ENCODE measurements at regions not wholly inside any gene's neighbourhood (a gene's known extent, or its start where the extent isn't known, plus 50 kb on each side); places are given as distances from the start of the nearest gene placed in this dataset.

DNA sequence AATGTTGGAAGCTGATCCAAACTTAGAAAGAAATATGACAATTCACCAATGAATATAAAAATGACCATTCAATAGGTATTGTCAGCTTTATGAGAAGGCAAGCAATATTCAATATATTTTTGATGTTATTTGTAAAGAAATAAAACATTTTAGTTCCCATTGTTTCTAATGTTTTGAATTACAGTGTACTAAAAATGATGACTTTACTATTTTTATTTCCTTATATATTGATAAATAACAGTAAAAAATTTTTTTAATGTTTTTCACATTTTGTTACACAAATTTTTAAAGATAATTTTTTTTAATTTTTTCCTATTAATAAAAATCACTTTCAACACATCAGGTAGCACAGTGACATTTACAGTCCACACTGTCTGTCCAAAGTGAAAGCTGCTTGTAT, 565.5 kb upstream of the FAM241A start:
- no peak for DNase-seq (ENCODE audit: low spot score)

DNA sequence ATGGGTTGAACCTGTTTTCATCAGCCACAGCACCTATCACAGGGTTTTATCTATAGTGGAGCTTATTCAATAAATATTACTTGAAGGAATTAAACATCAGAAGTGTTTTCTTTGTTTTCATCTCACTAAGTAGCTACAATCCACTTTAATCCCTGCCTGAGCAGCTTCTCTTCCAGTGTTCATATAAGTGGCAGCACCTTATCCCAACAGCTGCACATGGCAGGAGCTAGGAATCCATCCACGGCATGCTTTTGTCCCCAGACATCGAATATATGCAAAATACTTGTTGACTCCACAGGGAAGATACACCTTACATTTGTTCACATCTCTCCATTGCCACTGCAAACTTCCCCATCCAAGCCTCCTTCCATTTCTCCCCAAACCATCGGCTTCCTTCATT, 549.8 kb upstream of the FAM241A start:
- no peak for DNase-seq (ENCODE audit: low spot score)

DNA sequence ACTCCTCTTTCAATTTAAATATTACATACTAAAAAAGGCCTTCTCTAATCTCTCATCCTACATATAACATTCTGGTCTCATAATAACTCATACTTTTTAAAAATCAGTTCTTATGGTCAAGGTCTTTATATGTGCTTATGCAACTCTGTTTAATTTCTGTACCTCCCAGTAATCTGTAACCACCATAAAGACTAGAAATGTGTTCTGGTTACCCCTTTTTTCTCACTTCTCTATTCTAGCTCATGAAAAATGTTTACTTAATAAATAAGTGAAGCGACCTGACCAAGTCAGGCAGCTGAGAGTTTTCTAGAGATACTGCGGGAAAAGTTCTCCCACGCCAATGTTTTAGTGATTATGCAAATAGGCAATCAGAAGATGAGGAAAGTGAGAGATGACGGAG, 548.8 kb upstream of the FAM241A start:
- DNase-seq (ENCODE audit: low spot score) = no peak

DNA sequence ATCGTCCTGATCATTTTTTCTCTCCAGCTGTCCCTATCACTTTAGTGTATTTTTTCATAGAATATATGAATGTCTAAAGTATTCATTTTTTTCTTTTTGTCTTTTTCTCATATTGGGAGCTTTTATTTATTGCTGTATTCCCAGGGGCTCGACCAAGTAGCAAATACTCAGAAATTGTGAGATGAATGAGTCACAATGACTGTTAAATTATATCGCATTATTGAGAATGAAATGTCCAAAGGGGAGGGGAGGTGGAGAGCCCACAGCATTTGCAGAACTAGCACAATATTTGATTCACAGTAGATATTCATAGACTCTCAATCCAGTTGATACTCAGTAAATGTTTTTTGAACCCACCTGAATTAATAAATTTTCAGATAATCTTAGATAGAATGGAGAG, 543.6 kb upstream of the FAM241A start:
- no peak for DNase-seq (ENCODE audit: low spot score)

DNA sequence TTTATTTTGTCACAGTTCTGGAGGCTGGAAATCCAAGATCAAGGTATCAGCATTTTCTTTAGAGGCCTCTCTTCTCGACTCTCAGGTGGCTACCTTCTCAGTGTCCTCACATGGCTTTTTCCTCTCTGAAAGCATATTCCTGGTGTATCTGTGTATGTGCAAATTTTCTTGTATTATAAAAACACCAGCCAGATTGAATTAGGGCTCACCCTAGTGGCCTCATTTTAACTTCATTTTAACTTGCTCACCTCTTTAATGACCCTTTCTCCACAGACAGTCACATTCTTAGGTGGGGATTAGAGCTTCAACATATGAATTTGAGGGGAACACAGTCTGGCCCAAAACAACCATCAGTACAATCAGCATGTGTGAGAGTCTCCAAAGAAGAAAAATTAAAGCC, 542.4 kb upstream of the FAM241A start:
- peak; percentile 2 for DNase-seq (ENCODE audit: low spot score)

DNA sequence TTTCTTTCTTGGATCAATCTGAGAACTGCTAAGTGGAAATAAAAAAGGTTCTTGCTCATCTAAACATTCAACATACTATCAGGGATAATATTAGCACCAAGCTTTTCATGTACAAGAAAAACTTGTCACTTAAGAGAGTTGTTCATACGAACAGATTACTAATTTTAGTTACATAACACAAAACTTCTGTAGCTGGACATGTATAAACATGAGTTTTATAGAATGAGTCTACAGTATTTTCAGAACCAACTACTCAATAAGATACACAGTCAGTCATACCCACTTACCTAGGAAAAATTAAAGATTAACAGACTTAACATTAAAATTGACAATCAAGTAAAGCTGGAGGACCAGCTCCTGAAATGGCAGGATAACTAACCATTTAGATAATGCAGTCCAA, 540.1 kb upstream of the FAM241A start:
- no peak for DNase-seq (ENCODE audit: low spot score)

DNA sequence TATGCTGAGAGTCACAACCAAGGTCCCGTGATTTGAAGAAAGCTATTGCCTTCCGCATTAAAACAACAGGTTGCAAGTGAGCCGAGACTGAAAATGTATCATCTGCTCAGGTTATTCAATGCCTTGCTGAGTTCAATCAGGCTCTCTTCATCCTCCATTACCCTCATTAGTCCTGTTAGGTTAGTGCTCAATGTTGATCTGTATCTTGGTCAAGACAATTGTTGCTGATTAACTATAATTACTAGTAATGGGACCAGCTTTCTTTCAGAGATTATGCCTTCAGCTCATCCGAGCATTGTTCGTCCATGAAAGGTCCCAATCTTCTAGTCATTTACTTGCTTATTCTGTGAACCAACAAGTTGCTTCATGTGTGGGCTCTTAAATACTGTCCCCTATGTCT, 534.6 kb upstream of the FAM241A start:
- no peak for DNase-seq (ENCODE audit: low spot score)

DNA sequence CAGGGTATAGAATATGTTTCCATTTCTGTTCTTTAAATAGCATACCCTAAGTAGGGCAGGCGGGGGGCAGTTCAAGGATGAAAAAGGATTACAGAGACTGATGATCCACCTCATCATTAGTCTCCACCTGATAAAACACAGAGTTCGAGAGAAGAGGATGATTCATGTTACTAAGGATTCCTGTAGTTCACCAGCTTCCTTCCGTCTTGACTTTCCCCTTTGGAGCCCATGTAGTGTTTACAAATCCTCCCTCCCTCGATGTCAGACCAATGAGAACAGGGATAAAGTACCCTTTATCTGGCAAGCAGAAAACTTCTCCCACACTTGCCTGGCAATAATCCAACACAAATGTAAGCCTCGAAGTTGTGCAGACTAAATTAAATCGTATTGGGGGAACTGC, 526.3 kb upstream of the FAM241A start:
- no peak for DNase-seq (ENCODE audit: low spot score)

DNA sequence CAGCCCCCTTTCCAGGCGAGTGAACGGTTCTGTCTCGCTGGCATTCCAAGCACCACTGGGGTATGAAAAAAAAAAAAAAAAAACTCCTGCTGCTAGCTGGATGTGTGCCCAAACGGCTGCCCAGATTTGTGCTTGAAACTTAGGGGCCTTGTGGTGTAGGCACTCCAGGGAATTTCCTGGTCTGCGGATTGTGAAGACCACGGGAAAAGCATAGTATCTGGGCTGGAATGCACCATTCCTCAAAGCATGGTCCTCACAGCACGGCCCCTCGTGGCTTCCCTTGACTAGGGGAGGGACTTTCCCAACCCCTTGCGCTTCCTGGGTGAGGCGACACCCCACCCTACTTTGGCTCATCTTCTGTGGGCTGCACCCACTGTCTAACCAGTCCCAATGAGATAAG, 516.8 kb upstream of the FAM241A start:
- DNase-seq (ENCODE audit: low spot score) = no peak

DNA sequence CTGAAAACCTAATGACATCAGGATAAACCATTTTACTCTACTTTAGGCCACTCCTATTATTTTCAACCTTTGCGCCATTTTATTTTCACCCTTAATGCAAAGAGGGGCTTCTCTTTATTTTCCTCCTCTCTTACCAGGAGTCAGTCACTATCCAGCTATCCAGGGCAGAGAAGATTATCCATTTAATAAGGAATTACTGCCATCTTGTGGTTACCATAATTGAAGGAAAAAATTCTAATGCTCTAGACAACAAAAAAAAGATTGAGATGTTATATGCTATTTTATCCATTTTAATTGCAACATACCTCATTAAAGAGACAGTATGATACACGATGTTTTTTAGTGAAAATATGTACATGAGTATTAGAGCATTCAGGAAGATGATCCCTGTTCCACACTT, 514.5 kb upstream of the FAM241A start:
- peak; percentile 12 for DNase-seq (ENCODE audit: low spot score)

DNA sequence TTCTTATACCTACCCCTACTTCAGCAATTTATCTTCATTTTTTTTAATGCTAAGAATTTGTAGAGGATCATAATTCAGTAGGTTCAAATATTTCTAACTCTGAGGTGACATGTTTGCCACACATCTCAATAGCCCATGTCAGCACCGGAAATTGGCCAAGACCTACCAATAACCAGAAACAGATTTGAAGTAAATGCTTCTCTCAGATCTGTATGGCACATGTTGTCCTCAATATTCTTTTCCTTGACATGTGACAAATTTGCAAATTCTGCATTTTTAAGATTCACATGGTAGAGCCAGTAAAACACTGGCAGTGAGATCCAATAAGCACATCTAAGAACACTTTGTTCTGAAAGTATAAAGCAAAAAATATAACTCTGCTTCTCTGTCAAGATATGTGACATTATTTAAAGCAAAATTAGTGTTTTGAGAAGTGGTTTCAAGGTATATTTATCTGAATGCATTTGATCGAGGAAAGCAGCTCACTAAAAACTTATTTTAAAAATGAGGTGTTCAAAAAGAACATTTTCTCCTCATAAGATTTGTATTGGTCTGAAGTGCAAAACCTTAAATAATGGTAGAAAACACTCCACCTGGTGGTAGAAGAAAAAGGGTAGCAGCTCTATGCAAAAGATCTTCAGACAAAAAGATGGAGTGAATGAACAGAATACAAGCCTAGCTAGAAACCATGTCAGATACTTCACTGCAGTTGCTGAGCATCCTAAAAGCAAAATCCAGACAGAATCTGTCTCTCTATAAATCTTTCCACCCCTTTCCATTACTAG, 513.8 kb upstream of the FAM241A start:
- DNase-seq (ENCODE audit: low spot score) = no peak

DNA sequence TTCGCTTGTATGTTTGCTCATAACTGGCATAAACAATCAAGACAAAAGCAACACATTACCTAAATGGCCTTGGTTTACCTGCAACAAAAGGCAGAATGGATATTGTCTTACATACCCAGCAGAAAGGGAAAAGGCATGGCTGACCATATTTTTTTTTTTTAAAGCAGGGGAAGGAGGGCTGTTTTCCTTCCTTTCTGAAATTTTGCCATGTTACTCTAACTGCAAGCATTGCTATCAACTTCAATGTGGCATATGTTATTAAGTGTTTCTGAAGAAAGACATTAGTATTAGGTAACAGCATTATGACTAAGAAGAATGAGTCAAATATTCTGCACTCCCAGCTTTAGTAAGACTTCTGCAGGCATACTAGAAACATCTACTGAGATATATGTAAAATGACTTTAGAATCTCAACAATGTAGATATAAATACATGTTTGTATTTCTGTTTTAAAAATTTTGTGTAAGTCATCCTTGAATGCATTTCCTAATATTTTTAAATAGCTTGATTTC, 512.6 kb upstream of the FAM241A start:
- no peak for DNase-seq (ENCODE audit: low spot score)

DNA sequence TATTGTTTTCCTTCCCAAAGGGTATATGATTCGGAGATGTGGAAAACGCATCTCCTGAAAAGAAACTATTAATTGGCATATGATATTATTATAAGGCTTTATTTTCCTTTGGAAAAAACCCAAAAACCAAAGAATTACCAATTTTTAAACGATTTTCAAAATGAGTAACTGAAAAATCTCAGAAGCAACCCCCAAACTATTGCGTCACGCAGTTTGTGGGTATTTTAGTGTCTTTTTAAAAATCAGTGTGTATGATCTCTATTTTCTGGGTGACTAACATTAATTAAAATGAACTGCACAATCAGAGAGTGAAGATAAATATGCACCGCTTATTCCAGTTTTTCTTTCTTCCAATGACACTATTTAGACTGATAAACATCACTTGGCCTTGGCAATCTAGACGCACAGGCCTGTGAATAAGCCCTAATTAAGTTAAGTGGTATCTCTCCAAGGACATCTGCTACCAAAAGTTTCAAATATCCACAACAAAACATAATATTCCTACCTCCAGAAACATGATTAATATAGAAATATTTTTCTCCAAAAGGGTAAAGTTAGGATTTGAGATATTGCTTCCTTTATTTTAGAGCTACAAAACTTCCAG, 511.5 kb upstream of the FAM241A start:
- no peak for DNase-seq (ENCODE audit: low spot score)

DNA sequence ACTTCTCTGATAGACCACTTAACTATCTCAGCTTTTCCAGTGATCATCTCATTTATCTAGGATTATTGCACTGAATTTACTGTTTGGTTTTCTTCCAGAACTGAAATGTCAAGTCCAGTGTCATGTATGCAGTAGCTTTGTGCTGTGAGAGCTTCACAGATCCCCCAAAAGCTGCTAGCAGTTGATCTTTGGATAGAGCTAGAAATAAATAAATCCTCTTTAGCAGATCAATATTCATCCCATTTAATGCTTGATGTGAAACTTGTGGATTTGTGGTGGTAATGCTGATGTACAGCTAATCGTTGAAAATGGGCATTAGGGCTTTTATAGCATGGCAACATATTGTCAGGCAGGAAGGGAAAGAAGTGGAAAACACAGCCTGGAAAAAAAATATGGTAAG, 509.6 kb upstream of the FAM241A start:
- no peak for DNase-seq (ENCODE audit: low spot score)

DNA sequence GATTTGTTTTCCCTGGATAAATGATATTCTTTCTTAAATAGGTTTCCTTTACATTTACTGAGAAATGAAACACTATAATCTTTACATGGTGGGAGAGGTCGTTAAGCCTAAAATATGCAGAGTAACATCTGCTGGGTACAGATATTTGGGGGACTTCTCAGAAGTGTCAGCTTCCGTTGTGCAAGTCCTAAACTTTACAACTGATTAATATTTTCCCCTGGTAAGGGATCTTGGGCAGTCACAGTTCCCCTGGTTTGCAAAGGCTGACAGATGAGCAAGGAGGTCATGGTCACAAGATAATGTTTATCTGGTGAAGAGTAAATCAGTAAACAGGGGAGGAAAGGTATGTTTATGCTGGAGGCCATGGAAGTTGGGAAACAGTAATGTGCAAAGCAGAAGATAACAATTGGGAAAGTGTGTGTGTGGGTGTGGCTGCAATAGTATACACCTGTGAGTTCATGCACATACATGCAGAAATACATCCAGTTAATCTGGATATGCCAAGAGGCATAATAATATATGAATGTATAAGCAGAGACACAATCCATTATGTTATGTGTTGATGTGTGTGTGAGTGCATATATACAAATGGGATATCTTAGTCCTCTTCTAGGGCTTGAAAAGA, 508.2 kb upstream of the FAM241A start:
- DNase-seq (ENCODE audit: low spot score) = no peak

DNA sequence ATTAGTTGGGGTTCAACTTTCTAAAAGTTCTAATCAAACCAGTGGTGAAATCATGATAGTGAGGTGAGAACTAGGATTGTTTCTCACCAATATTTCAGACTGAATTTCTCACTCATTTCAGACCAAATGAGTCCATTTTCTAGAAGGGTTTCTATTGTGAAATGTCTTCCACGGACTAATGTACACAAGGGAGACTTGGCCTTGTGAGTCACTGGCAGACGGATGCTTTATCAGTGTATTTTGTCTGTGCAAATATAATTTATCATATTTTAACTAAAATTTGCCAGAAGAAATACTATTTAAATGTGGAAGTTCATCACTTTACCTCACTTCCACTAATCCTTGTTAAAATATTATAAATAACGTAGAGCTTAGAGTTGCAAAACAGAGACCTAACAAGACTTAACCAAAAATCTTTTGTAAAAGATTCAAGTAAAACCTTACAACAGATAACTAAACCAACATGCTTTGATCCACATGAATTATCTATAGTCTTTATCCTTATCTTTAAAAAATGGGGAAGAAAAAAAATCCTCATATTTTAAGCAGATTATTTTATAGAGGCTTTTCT, 506.0 kb upstream of the FAM241A start:
- no peak for DNase-seq (ENCODE audit: low spot score)

DNA sequence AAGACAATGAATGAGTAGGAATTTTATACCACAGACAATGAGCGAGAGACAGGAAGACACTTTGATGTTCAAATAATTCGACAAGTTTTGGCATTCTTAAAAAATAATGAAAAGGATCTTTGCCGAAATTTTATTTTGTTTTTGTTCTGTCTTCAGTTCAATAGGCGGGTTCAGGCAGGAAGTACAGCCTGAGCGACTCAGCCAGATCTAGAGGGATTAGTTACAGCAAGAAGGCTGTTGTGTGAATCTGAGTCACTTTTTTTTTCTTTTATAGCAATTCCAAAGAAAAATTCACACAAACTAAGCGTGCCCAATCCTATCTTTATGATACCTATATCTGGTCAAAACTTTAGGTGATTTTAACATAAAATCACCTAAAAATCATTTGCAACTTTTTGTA, 505.4 kb upstream of the FAM241A start:
- peak; percentile 7 for DNase-seq (ENCODE audit: low spot score)

DNA sequence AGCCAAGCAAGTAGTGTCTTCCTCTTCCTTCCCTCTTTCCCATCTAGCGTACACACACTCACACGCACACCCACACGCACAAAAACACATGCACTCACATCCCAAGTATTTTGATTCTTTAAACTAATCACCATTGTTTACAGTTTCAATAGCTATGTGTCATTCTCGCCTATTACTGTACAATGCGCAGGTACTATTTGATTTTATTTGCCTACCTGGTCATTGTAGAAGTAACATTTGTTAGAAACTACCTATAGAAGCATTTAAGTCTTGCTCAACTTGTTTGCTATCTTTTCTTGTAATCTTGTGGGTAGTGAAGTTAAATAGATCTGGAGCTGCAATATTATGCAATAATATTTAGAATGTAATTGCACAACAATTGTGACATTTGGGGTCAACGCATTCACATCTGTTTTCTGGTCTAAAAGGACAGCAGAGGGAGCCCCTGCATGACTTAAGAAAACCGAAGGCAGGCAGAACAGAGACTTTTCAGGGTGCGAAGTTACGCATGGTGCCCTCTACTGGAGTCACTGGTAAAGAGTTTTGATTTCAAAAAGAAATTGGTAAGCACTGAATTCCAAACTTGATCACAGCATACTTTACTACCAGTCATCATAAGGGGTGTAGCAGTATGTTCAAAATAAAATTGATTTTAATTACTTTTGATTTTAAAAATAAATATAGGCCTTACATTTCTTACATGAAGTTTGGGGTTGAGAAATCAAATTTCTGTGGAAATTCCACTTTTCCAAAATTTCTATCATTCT, 503.3 kb upstream of the FAM241A start:
- DNase-seq (ENCODE audit: low spot score) = peak; percentile 65

DNA sequence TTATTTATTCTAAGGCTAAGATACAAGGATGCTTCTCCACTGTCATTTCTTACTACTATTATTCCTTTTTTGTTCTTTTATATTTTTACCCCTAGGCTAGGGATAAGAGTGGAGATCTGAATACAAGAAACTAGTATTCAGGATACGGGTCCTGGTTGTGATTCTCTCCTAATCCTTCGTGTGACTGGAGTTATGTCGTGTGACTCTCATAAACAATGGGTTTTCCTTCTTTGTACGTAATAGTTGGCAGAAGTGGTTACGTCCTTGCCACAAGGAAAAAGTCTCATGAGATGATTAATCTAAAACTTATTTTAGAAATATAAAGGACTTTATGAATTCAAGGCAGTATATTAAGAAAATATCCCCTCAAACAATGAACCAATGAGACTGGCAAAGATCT, 497.2 kb upstream of the FAM241A start:
- no peak for DNase-seq (ENCODE audit: low spot score)

DNA sequence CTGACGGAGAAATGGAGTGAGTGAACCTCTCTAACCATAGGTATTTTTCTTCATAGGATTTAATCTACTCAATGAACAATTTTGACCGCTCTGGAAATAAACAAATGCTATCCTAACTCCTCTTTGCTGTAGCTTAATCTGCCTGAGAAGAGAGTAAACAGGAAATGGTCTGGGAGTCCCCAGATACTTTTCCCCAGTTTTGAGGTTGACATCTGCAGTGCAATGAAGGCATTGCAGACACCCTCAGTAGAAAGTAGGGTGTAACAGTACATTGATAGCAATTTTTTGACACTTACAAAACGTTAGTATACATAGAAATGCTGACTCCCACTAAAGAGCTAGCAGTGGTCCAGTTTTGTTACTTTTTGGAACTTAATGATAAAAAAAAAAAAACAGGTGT, 495.9 kb upstream of the FAM241A start:
- no peak for DNase-seq (ENCODE audit: low spot score)

DNA sequence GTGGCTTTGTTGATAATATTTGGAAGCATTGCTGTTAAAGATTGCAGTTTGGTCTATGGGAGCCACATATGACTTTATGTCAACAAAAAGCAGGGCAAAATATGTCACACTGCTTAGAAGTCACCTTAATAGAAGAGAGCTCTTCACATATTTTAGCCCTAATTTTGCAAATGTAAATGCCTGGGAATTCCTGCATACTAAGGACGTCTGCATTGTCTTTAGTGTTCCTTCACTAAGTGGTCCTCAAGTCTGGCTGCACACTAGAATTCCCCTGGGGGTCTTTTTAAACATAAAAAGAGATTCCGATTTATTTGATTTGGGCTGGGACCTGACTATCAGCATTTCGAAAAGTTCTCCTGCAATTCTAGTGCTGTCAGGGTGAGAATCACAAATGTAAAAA, 495.1 kb upstream of the FAM241A start:
- no peak for DNase-seq (ENCODE audit: low spot score)

DNA sequence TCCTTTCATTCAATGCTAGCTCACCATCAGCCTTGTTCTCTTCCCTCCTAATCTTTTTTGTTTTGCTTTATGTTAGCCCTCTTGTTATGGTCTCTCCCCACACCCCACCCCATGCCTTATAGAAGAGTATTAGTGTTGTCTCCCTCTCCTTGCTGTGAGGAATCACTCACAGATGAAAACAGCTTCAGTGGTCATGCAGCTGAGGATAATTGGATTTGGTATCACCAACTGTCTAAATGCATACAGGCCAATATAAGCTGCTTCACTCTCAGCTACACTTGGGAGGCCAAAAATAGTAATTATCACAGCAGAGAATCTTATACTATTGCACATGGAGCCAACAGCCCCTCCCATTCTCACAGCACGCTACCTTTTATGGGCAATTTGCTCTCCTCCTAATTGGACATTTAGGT, 494.6 kb upstream of the FAM241A start:
- DNase-seq (ENCODE audit: low spot score) = no peak
